HEK293T (cell line): ENCODE measurements at regions not wholly inside any gene's neighbourhood (a gene's known extent, or its start where the extent isn't known, plus 50 kb on each side); places are given as distances from the start of the nearest gene placed in this dataset.

Experiments
- CTCF ChIA-PET: fragments of 350-600 bp; formaldehyde crosslinking; extraction: SDS; loops from one replicate; lab custom pipeline; 2021; ENCODE audit warnings: antibody characterized with exemption, inconsistent platforms; lab: Yijun Ruan, JAX
- POLR2A ChIA-PET: fragments of 350-600 bp; formaldehyde crosslinking; extraction: SDS; loops from one replicate; lab custom pipeline; 2020; ENCODE audit warnings: antibody characterized with exemption, inconsistent platforms; lab: Yijun Ruan, JAX
- DNase-seq: peaks from one replicate; pipeline ENCODE4 v3.0.0; 2012; ENCODE audit warnings: mixed read lengths; ENCODE audit errors: extremely low spot score
- ARNT ChIP-seq: fragments of 450-650 bp; IDR thresholded peaks from 2 replicates; pipeline ENCODE4 v1.6.1; 2017; ENCODE audit warnings: mild to moderate bottlenecking
- BHLHE40 ChIP-seq: fragments of 450-650 bp; IDR thresholded peaks from 2 replicates; pipeline ENCODE4 v1.6.1; 2016; ENCODE audit warnings: mild to moderate bottlenecking, moderate library complexity, borderline replicate concordance
- CTBP1 ChIP-seq: fragments of 450-650 bp; IDR thresholded peaks from 2 replicates; pipeline ENCODE4 v1.6.1; 2016; ENCODE audit warnings: borderline replicate concordance
- ELF4 ChIP-seq: fragments of 450-650 bp; IDR thresholded peaks from 2 replicates; pipeline ENCODE4 v1.6.1; 2017; ENCODE audit warnings: antibody characterized with exemption
- FOXA1 ChIP-seq: fragments of 450-650 bp; IDR thresholded peaks from 2 replicates; pipeline ENCODE4 v1.6.1; 2016; ENCODE audit warnings: mild to moderate bottlenecking
- FOXK2 ChIP-seq: fragments of 450-650 bp; IDR thresholded peaks from 2 replicates; pipeline ENCODE4 v1.6.1; 2016; ENCODE audit warnings: mild to moderate bottlenecking
- FOXM1 ChIP-seq: fragments of 450-650 bp; IDR thresholded peaks from 2 replicates; pipeline ENCODE4 v1.6.1; 2017; ENCODE audit warnings: mild to moderate bottlenecking, borderline replicate concordance
- HDGF ChIP-seq: fragments of 450-650 bp; IDR thresholded peaks from 2 replicates; pipeline ENCODE4 v1.6.1; 2017; ENCODE audit warnings: antibody characterized with exemption, borderline replicate concordance
- L3MBTL2 ChIP-seq: fragments of 450-650 bp; conservative IDR thresholded peaks from 2 replicates; pipeline ENCODE4 v1.6.1; 2016; ENCODE audit warnings: mild to moderate bottlenecking
- LEF1 ChIP-seq: fragments of 450-650 bp; IDR thresholded peaks from 2 replicates; pipeline ENCODE4 v1.6.1; 2017; ENCODE audit warnings: mild to moderate bottlenecking, borderline replicate concordance
- NFRKB ChIP-seq: fragments of 450-650 bp; IDR thresholded peaks from 2 replicates; pipeline ENCODE4 v1.6.1; 2016; ENCODE audit warnings: mild to moderate bottlenecking, moderate library complexity
- PKNOX1 ChIP-seq: fragments of 450-650 bp; IDR thresholded peaks from 2 replicates; pipeline ENCODE4 v1.6.1; 2016
- SP1 ChIP-seq: fragments of 450-650 bp; IDR thresholded peaks from 2 replicates; pipeline ENCODE4 v1.6.1; 2017
- SUZ12 ChIP-seq: fragments of 450-650 bp; IDR thresholded peaks from 2 replicates; pipeline ENCODE4 v1.6.1; 2016; ENCODE audit warnings: mild to moderate bottlenecking
- TARDBP ChIP-seq: fragments of 450-650 bp; IDR thresholded peaks from 2 replicates; pipeline ENCODE4 v1.6.1; 2016
- ZNF384 ChIP-seq: fragments of 450-650 bp; IDR thresholded peaks from 2 replicates; pipeline ENCODE4 v1.6.1; 2016

DNA sequence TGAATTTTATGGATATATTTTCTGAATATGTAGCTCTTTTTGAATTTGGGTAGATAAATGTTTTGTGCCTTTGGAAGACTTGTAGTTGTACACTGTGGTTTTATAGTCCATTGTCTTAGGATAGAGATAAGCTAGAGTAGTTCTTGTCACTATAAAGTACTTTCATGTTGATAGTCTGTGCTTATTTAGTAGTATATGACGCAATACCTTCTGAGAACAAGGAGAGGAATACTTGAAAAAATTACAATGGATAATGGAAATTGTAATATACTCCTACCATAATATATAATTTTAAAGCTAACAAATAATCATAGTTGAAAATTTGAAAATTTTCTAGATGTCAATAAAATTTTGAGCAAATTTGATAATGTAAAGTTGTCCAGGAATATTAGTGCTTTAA is 664.0 kb downstream of the TLE4 start:
- no peak for TF ChIP-seq LEF1
- no peak for TF ChIP-seq FOXA1
- TF ChIP-seq ARNT, result no peak
- no peak for TF ChIP-seq FOXM1
- TF ChIP-seq L3MBTL2, result no peak
- no peak for TF ChIP-seq BHLHE40
- no peak for TF ChIP-seq FOXK2
- TF ChIP-seq NFRKB, result no peak
- TF ChIP-seq HDGF, result no peak
- TF ChIP-seq CTBP1, result no peak
- ChIA-PET POLR2A (no interaction called here), CTCF (no interaction called here)
- no peak for DNase-seq

GRCh38 chr9:80233906-80234305 is 662.1 kb downstream of the TLE4 start:
- TF ChIP-seq ARNT (no peak), HDGF (no peak), L3MBTL2 (no peak), BHLHE40 (no peak)
- ChIA-PET CTCF (interaction anchor here (0.6 kb wide), 1 partner anchor 548 kb away, joined by 4 read pairs; no protein-coding TSS in a partner anchor), POLR2A (no interaction called here)
- no peak for DNase-seq

DNA sequence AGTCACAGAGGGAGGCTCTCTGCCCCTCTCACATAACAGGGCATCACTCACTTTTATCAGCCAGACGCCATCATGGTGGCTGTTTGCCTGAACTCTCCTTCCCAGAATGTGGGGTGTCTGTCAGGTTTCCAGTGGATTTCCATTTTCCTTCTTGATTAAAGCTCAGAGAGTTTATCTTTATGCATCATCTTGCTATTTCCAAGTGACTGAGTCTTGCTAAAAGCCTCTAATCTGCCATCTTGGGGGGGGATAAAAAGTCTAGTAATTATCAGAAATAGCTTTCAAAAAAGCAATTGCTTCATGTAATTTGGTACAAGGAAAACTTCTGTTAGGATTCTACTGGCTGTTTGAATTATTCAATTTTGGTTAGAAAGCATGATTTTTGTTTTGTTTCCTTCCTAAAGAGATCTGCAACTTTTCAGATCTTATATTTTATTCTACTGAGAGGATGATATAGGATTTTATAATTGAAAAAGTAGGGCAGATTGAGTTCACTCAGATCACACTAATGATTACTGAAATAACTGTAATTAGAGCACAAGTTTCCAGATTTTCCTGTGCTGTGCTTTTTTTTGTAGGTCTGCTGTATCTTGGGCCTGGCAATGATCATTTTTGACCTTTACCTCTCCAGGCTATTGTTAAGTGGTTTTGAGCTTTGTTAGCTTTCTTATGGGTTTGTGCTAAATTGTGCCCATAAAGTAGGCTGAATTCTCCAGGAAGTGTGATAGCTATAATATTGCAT is 661.5 kb downstream of the TLE4 start:
- DNase-seq, result no peak
- ChIA-PET POLR2A (no interaction called here), CTCF (no interaction called here)
- no peak for TF ChIP-seq FOXM1
- TF ChIP-seq BHLHE40, result no peak
- TF ChIP-seq TARDBP, result no peak
- no peak for TF ChIP-seq FOXK2
- TF ChIP-seq L3MBTL2, result no peak
- TF ChIP-seq PKNOX1, result no peak
- TF ChIP-seq SUZ12, result no peak
- no peak for TF ChIP-seq NFRKB
- no peak for TF ChIP-seq SP1
- TF ChIP-seq ELF4, result no peak
- TF ChIP-seq ZNF384, result no peak
- no peak for TF ChIP-seq LEF1
- no peak for TF ChIP-seq ARNT
- no peak for TF ChIP-seq FOXA1

GRCh38 chr9:80231318-80232236 is 659.8 kb downstream of the TLE4 start:
- DNase-seq, result no peak

GRCh38 chr9:80223897-80224296 is 652.1 kb downstream of the TLE4 start:
- POLR2A ChIA-PET, result no interaction called here
- CTCF ChIA-PET, result no interaction called here
- no peak for TF ChIP-seq PKNOX1
- no peak for TF ChIP-seq LEF1
- TF ChIP-seq ARNT, result no peak
- no peak for TF ChIP-seq BHLHE40
- TF ChIP-seq ZNF384, result no peak
- no peak for TF ChIP-seq FOXM1
- no peak for TF ChIP-seq TARDBP
- TF ChIP-seq ELF4, result no peak
- TF ChIP-seq NFRKB, result no peak
- DNase-seq, result no peak

More at GRCh38 chr9:80231318-80232236, 659.8 kb downstream of the TLE4 start:
- TF ChIP-seq HDGF (no peak), L3MBTL2 (no peak), SP1 (no peak), SUZ12 (no peak), FOXM1 (no peak), PKNOX1 (no peak), ZNF384 (no peak), NFRKB (no peak), FOXA1 (no peak), CTBP1 (no peak), BHLHE40 (no peak), ELF4 (no peak), ARNT (no peak), TARDBP (no peak)
- POLR2A ChIA-PET, result no interaction called here
- CTCF ChIA-PET, result no interaction called here
